ENCODE measurements at regions not wholly inside any gene's neighbourhood (a gene's known extent, or its start where the extent isn't known, plus 50 kb on each side); places are given as distances from the start of the nearest gene placed in this dataset.

- ChIA-PET CTCF (no interaction called here), POLR2A (no interaction called here)
- DNase-seq (ENCODE audit: low read depth, low spot score), result no peak
- no peak for TF ChIP-seq CTCF (IDR thresholded peaks at IDR 0.05; ENCODE audit: insufficient read depth, low read length, missing control alignments)
- no peak overlapping the region for H3K4me3 ChIP-seq (ENCODE audit: low read depth, low read length)
Measured at GRCh38 chr9:107681988-107682387, 192.4 kb upstream of the KLF4 start.

- no peak overlapping the region for H3K4me3 ChIP-seq (ENCODE audit: low read depth, low read length)
- ChIA-PET POLR2A (no interaction called here), CTCF (no interaction called here)
- no peak for TF ChIP-seq CTCF (IDR thresholded peaks at IDR 0.05; ENCODE audit: insufficient read depth, low read length, missing control alignments)
- DNase-seq (ENCODE audit: low read depth, low spot score), result no peak
Measured at GRCh38 chr9:107675351-107676259, 186.0 kb upstream of the KLF4 start.

- TF ChIP-seq CTCF (IDR thresholded peaks at IDR 0.05; ENCODE audit: insufficient read depth, low read length, missing control alignments), result no peak
- no peak for DNase-seq (ENCODE audit: low read depth, low spot score)
- H3K4me3 ChIP-seq (ENCODE audit: low read depth, low read length), result no peak overlapping the region
- ChIA-PET CTCF (no interaction called here), POLR2A (no interaction called here)
Measured at GRCh38 chr9:107674721-107675277, 185.2 kb upstream of the KLF4 start.

- H3K4me3 ChIP-seq (ENCODE audit: low read depth, low read length), result no peak overlapping the region
- POLR2A ChIA-PET, result no interaction called here
Measured at GRCh38 chr9:107673861-107674720, 184.5 kb upstream of the KLF4 start.

GRCh38 chr9:107671588-107671987 lies 182.0 kb upstream of the KLF4 start:
- no peak for TF ChIP-seq CTCF (IDR thresholded peaks at IDR 0.05; ENCODE audit: insufficient read depth, low read length, missing control alignments)
- ChIA-PET CTCF (no interaction called here), POLR2A (no interaction called here)
- no peak for DNase-seq (ENCODE audit: low read depth, low spot score)
- H3K4me3 ChIP-seq (ENCODE audit: low read depth, low read length), result no peak overlapping the region

More at GRCh38 chr9:107673861-107674720, 184.5 kb upstream of the KLF4 start:
- CTCF ChIA-PET, result no interaction called here
- no peak for TF ChIP-seq CTCF (IDR thresholded peaks at IDR 0.05; ENCODE audit: insufficient read depth, low read length, missing control alignments)
- DNase-seq (ENCODE audit: low read depth, low spot score), result no peak

GRCh38 chr9:107669422-107669821 lies 179.9 kb upstream of the KLF4 start:
- POLR2A ChIA-PET, result no interaction called here
- no peak for TF ChIP-seq CTCF (IDR thresholded peaks at IDR 0.05; ENCODE audit: insufficient read depth, low read length, missing control alignments)
- DNase-seq (ENCODE audit: low read depth, low spot score), result no peak
- no peak overlapping the region for H3K4me3 ChIP-seq (ENCODE audit: low read depth, low read length)
- CTCF ChIA-PET, result no interaction called here
